GM12878 (cell line): ENCODE measurements at regions not wholly inside any gene's neighbourhood (a gene's known extent, or its start where the extent isn't known, plus 50 kb on each side); places are given as distances from the start of the nearest gene placed in this dataset.
"Not testable (repeated sequence)": the region's sequence is repeated elsewhere in the genome, so short reads cannot be mapped to it uniquely, and the experiment has no call there.

Source experiments
- ATAC-seq: fragments of 200-7000 bp; cut with Tn5 transposase; 3 replicates; pipeline ENCODE4 v1.9.1; 2020; ENCODE audit warnings: mild to moderate bottlenecking, moderate library complexity
- BruUV-seq: library from RNA; stranded (reverse); fragments of 400-500 nt; replicated peaks from 2 replicates; lab custom pipeline; 2021; lab: Mats Ljungman, UMichigan
- CTCF ChIA-PET: fragments of 300-600 bp; sonication (Branson Sonifier 250); formaldehyde crosslinking; extraction: SDS; loops from one replicate; lab custom pipeline; 2021; ENCODE audit warnings: inconsistent platforms; lab: Yijun Ruan, JAX
- POLR2A ChIA-PET: fragments of 350-600 bp; formaldehyde crosslinking; extraction: SDS; loops from one replicate; lab custom pipeline; 2021; ENCODE audit warnings: inconsistent platforms; lab: Charles Lee
- RAD21 ChIA-PET: fragments of 300-600 bp; sonication (Branson Sonifier 250); formaldehyde crosslinking; loops from one replicate; lab custom pipeline; 2023; ENCODE audit warnings: antibody characterized with exemption; ENCODE audit not compliant: unreplicated experiment; lab: Charles Lee
- SMC1A ChIA-PET: fragments of 300-600 bp; sonication (Branson Sonifier 250); formaldehyde crosslinking; loops from one replicate; lab custom pipeline; 2023; ENCODE audit not compliant: unreplicated experiment, uncharacterized antibody; lab: Charles Lee
- DNase-seq: peaks from one replicate; pipeline ENCODE4 v3.0.0-alpha.2; 2011; ENCODE audit warnings: low read depth, low spot score
- FAIRE-seq: peaks from 3 replicates; lab custom pipeline; 2011; peaks lifted over from hg19 to GRCh38; lab: Jason Lieb, UNC
- H2AFZ ChIP-seq: 2 replicates; pipeline ENCODE4 v1.6.0; 2011; ENCODE audit warnings: low read depth, low read length, control low read depth; ENCODE audit not compliant: control insufficient read depth
- H3K27ac ChIP-seq: 2 replicates; pipeline ENCODE4 v1.5.1; 2011; ENCODE audit warnings: control low read depth; ENCODE audit not compliant: control insufficient read depth, insufficient read depth
- H3K27me3 ChIP-seq, 2 experiments: replicated peaks in 1 of 2; 2 replicates each; pipeline versions ENCODE4 v1.6.0 to v1.6.1; 2011; ENCODE audit warnings: low read length in 1 of 2; ENCODE audit not compliant: control insufficient read depth in 2 of 2, insufficient read depth in 2 of 2
- H3K36me3 ChIP-seq, 2 experiments: 2 replicates each; pipeline ENCODE4 v1.5.1; 2011; ENCODE audit warnings: low read length in 1 of 2; ENCODE audit not compliant: control insufficient read depth in 2 of 2, insufficient read depth in 2 of 2
- H3K4me1 ChIP-seq: 2 replicates; pipeline ENCODE4 v1.6.1; 2011; ENCODE audit warnings: mild to moderate bottlenecking, low read length, moderate library complexity, mixed read lengths; ENCODE audit not compliant: control insufficient read depth, insufficient read depth
- H3K4me2 ChIP-seq: 2 replicates; pipeline ENCODE4 v1.6.0; 2011; ENCODE audit warnings: control low read depth; ENCODE audit not compliant: control insufficient read depth, insufficient read depth
- H3K4me3 ChIP-seq: fragments of 200-600 bp; sonication (generic); 2 replicates; pipeline ENCODE4 v1.5.1; 2016
- H3K79me2 ChIP-seq: 2 replicates; pipeline ENCODE4 v1.6.0; 2011; ENCODE audit warnings: low read length; ENCODE audit not compliant: control insufficient read depth, insufficient read depth
- H3K9ac ChIP-seq: 2 replicates; pipeline ENCODE4 v1.8.0; 2011; ENCODE audit warnings: low read length, control low read depth, mixed read lengths; ENCODE audit not compliant: control insufficient read depth, insufficient read depth
- H3K9me3 ChIP-seq: replicated peaks from 3 replicates; pipeline ENCODE4 v1.5.1; 2011; ENCODE audit warnings: mild to moderate bottlenecking, low read length; ENCODE audit not compliant: control insufficient read depth, insufficient read depth
- H4K20me1 ChIP-seq: 2 replicates; pipeline ENCODE4 v1.6.0; 2011; ENCODE audit not compliant: control insufficient read depth, insufficient read depth
- WGBS: methylation state at CpG from one replicate; pipeline ENCODE4 v1.1.6; 2016; ENCODE audit warnings: low lambda C conversion rate; ENCODE audit not compliant: insufficient replicate concordance, insufficient coverage; ENCODE audit errors: missing lambda C conversion rate; 5-methylcytosine and 5-hydroxymethylcytosine counted together
- in situ Hi-C: fragments of 300-500 bp; cut with MboI; formaldehyde crosslinking; loops from 9 replicates; pipeline ENCODE4 v1.14.3; 2018; ENCODE audit warnings: mixed read lengths
- intact Hi-C: fragments of 100-400 bp; cut with micrococcal nuclease; formaldehyde crosslinking; loops from one replicate; pipeline ENCODE4 v1.14.2; 2022; ENCODE audit not compliant: unreplicated experiment

DNA sequence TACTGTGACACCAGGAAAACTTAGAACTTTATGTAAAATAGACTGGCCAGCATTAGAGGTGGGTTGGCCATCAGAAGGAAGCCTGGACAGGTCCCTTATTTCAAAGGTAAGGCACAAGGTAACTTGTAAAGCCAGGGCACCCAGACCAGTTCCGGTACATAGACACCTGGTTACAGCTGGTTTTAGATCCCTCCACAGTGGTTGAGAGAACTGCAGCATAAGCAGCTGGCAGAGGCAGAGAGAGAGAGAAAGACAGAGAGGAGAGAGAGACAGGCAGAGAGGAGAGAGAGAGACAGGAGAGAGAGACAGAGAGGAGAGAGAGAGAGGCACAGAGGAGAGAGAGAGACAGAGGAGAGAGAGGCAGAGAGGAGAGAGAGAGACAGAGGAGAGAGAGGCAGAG lies 116.0 kb upstream of the PGR start:
- 0% methylated on average over 1 of the region's 1 CpG for WGBS
- BruUV-seq, H3K9ac ChIP-seq, H2AFZ ChIP-seq, POLR2A ChIA-PET, CTCF ChIA-PET, intact Hi-C loops, H3K27me3 ChIP-seq, H3K79me2 ChIP-seq, RAD21 ChIA-PET, H3K27ac ChIP-seq, ATAC-seq, H3K36me3 ChIP-seq, H3K4me3 ChIP-seq, SMC1A ChIA-PET, H3K9me3 ChIP-seq, DNase-seq, in situ Hi-C loops, H3K4me1 ChIP-seq, FAIRE-seq, H4K20me1 ChIP-seq, H3K4me2 ChIP-seq: not testable (repeated sequence)

DNA sequence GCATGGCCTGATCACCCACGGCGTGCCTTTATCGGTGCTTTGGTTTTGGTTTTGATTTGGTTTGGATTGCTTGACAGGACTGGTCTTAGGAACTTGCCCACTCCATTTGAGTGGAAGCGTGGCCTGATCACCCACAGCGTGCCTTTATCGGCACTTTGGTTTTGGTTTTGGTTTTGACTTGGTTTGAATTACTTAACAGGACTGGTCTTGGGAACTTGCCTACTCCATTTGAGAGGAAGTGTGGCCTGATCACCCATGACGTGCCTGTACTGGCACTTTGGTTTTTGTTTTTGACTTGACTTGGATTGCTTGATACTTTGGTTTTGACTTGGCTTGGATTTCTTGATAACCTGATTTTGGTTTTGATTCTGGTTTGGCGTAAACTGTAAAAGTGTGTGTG lies 115.5 kb upstream of the PGR start:
- RAD21 ChIA-PET, BruUV-seq, H4K20me1 ChIP-seq, ATAC-seq, intact Hi-C loops, DNase-seq, H3K4me2 ChIP-seq, in situ Hi-C loops, H3K9ac ChIP-seq, H3K4me1 ChIP-seq, H3K79me2 ChIP-seq, H3K27ac ChIP-seq, SMC1A ChIA-PET, POLR2A ChIA-PET, CTCF ChIA-PET, H3K9me3 ChIP-seq, H3K36me3 ChIP-seq, H2AFZ ChIP-seq, FAIRE-seq, H3K4me3 ChIP-seq, H3K27me3 ChIP-seq: not testable (repeated sequence)
- WGBS, result 39% methylated on average over 8 of the region's 8 CpGs
